GM19238 (cell line): ENCODE measurements at regions not wholly inside any gene's neighbourhood (a gene's known extent, or its start where the extent isn't known, plus 50 kb on each side); places are given as distances from the start of the nearest gene placed in this dataset.
"Not testable (repeated sequence)": the region's sequence is repeated elsewhere in the genome, so short reads cannot be mapped to it uniquely, and the experiment has no call there.

ENCODE experiments used
- DNase-seq: peaks from one replicate; pipeline ENCODE4 v3.0.0; 2011; ENCODE audit warnings: low spot score; ENCODE audit not compliant: insufficient read length

- DNase-seq: no peak
Observed at GRCh38 chr1:178020968-178021640, 51.2 kb upstream of the SEC16B start.

DNA sequence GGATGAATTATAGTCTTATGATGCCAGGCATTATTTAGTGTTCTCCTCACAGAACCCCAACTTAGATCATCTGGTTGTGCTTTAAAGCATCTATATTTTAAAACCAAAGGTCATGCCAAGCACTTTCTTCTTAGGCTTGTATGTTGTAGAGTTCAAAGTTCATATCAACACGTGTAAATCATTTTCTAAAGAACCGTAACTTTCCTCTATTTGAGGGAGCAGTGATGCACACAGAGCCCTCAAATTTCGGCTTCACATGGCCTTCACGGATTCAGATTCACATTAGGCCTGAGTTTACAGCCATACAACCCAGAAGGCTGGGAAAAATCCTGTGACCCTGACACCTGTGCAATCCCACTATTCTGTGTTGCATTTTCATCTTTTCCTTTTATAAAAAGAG is 52.1 kb upstream of the SEC16B start:
- DNase-seq: no peak

DNA sequence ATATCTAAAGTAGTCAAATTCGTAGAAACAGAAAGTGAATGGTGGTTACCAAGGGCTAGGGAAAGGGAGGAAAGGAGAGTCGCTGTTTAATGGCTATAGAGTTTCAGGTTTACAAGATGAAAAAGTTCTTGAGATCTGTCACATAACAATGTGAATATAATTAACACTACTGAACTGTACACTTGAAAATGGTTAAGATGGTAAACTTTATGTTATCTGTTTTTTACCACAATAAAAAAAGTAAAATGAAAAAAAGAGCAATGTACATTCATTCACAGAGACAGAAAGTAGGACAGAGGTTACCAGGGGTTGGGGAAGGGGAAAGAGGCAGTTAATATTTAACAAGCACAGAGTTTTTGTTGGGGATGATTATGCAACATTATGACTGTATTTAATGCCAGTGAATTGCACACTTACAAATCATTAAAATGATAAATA is 53.3 kb upstream of the SEC16B start:
- DNase-seq: no peak

DNA sequence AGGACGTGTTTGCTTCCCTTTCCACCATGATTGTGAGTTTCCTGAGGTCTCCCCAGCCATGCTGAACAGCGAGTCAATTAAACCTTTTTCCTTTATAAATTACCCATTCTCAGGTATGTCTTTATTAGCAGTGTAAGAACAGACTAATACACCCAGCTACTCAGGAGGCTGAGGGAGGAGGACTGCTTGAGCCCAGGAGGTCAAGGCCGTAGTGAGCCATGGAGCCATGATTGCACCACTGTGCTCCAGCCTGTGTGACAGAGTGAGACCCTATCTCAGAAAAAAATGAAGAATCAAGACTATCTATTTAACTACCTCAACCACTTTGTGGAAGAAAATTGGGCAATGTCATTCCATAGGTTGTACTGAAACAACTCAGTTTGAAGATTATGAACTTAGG is 54.6 kb upstream of the SEC16B start:
- no peak for DNase-seq

DNA sequence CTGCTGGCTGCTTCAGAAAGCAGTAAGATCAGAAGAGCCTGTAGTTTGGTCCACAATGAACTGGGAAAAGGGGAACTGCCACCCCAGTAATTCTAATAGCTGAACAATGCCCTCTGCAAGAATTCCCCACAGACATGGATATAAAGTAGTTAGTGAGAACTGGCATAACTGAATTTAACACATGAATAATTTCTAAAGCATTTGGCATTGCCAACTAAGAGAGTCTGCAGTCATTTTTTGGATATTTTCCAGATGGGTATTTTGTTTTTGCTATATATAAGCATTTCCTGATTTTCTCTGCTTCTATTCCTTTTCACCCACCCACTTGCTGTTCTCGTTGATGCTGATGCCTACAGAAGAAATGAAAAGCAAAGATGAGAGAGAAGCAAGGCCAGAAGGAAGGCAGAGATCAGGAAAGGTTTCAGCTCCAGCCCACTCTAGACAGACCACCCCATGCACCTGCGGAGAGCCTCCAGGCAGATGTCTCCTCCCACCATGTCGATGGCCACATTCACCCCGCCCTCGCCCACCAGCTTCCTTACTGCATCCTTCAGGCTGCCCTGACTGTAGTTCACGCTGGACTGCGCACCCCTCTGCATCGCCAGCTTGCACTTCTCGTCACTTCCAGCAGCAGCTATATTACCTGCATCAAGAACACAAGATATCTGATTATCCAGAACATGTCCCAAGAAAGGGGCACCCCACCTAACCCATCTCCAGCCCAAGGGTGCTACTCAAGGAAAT is 55.9 kb upstream of the SEC16B start:
- no peak for DNase-seq

DNA sequence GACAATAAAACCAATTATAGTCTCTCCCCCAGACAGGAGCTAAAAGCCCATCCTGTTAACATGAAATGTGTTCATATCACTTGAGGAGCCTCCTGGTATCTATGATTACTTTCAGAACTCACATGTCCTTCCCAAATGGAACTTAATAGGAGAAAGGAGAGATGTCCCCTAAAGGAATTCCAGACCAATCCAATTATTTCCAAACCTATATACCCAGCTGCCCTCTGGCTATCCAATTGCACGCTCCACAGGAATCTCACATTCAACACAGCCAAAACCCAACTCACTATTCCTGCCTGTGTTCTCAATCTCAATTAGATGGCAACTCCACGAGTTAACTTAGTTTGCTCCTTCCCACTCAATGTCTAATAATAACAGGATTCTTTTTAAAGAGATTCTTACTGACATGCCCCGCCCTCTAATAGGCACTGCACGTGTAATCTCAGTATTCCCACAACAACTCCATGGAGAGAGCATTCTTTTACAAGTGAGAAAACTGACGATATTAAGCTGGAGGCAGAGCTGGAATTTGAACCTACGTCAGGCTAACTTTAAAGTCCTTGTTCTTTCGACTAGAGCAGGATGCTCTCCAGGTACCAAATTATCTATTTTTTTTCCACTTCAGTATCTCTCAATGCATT is 59.1 kb upstream of the SEC16B start:
- DNase-seq: no peak

GRCh38 chr1:178030467-178030866 is 60.6 kb upstream of the SEC16B start:
- no peak for DNase-seq

GRCh38 chr1:178031856-178032320 is 62.0 kb upstream of the RASAL2 start:
- peak; percentile 57 for DNase-seq

GRCh38 chr1:178033019-178033418 is 60.9 kb upstream of the RASAL2 start:
- DNase-seq: no peak

DNA sequence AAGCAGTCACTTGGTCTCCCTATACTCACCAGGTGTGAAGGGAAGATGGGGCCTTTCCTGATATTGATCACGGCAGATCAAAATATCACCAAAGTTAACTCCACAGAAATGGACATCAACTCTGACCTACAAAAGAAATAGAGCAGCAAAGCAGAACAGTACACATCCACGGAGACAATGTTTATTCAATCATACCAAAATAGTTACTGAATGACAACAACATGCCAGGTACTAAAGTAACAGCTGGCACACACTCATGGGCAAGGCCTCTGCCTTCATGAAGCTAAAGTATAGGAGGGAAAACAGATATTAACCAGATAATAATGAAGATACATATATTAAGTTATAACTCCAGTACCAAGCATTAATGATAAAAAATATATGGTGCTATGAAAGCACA is 59.2 kb upstream of the RASAL2 start:
- DNase-seq: no peak

GRCh38 chr1:178036090-178036489 is 57.8 kb upstream of the RASAL2 start:
- DNase-seq: no peak

GRCh38 chr1:178037510-178038253 is 56.2 kb upstream of the RASAL2 start:
- no peak for DNase-seq

DNA sequence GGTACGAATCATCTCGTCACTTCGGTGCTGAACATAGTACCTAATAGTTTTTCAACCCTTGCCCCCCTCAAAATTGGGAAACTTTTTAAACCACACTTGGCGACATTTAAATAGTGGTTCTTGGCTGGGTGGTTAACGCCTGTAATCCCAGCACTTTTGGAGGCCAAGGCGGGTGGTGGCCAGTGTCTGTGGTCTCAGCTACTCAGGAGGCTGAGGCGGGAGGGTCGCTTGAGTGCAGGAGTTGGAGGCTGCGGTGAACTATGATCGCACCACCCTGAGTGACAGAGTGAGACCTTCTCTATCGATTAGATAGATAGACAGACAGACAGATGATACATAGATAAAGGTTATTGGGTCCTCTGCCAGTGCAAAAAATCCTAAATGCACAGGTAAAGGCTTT is 55.5 kb upstream of the RASAL2 start:
- DNase-seq: no peak

DNA sequence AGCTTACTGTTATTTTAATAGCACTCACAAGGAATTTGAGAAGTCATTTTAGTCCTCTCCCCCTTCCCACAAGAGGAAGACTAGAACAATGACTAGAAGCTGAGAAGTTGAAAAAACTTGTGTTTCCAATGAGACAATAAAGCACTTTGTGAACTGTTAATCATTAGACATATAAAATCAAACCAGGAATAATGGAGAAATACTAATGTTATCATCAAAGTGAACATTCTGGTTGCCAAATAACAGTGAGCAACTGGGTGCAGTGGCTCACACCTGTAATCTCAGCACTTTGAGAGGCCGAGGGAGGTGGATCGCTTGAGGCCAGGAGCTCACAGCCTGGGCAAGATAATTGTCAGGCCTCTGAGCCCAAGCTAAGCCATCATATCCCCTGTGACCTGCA is 54.0 kb upstream of the RASAL2 start:
- DNase-seq: no peak

- DNase-seq: not testable (repeated sequence)
Observed at GRCh38 chr1:178043940-178044339, 50.0 kb upstream of the RASAL2 start.
